ENCODE measurements at regions not wholly inside any gene's neighbourhood (a gene's known extent, or its start where the extent isn't known, plus 50 kb on each side); places are given as distances from the start of the nearest gene placed in this dataset.

DNA sequence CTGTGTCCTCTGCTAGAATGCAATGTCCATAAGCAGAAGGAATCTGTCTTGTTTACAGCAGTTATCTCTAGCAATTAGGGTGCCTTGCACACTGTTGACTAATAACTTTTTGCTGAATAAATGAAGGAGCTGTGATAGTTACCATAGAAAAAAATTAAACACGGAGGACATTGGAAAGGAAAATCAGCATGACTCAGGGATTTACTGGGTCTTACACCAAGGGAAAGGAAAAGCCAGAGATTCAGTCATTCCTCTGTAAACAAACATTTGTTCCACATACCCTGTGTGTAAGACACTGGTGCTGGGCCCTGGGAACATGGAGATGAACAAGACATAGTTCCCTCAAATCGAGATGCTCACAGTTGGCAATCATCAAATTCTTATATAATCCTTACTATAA, 183.3 kb downstream of the PTGER3 start:
- TF ChIP-seq, protein P1, sequence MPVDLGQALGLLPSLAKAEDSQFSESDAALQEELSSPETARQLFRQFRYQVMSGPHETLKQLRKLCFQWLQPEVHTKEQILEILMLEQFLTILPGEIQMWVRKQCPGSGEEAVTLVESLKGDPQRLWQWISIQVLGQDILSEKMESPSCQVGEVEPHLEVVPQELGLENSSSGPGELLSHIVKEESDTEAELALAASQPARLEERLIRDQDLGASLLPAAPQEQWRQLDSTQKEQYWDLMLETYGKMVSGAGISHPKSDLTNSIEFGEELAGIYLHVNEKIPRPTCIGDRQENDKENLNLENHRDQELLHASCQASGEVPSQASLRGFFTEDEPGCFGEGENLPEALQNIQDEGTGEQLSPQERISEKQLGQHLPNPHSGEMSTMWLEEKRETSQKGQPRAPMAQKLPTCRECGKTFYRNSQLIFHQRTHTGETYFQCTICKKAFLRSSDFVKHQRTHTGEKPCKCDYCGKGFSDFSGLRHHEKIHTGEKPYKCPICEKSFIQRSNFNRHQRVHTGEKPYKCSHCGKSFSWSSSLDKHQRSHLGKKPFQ (CRISPR knock-in tag; IDR thresholded peaks at IDR 0.05; ENCODE audit: insufficient replicate concordance) = no peak
- no peak for TF ChIP-seq ZNF777 (CRISPR knock-in tag; IDR thresholded peaks at IDR 0.05)
- no peak for TF ChIP-seq SMC3 (IDR thresholded peaks at IDR 0.05; ENCODE audit: low read length)
- TF ChIP-seq SUZ12 (IDR thresholded peaks at IDR 0.05; ENCODE audit: low read depth, low read length) = no peak
- no peak for TF ChIP-seq AHR (CRISPR knock-in tag; IDR thresholded peaks at IDR 0.05)
- no peak for TF ChIP-seq TRIM24 (CRISPR knock-in tag; IDR thresholded peaks at IDR 0.05)
- TF ChIP-seq, protein P2, sequence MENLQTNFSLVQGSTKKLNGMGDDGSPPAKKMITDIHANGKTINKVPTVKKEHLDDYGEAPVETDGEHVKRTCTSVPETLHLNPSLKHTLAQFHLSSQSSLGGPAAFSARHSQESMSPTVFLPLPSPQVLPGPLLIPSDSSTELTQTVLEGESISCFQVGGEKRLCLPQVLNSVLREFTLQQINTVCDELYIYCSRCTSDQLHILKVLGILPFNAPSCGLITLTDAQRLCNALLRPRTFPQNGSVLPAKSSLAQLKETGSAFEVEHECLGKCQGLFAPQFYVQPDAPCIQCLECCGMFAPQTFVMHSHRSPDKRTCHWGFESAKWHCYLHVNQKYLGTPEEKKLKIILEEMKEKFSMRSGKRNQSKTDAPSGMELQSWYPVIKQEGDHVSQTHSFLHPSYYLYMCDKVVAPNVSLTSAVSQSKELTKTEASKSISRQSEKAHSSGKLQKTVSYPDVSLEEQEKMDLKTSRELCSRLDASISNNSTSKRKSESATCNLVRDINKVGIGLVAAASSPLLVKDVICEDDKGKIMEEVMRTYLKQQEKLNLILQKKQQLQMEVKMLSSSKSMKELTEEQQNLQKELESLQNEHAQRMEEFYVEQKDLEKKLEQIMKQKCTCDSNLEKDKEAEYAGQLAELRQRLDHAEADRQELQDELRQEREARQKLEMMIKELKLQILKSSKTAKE (CRISPR knock-in tag; IDR thresholded peaks at IDR 0.05; ENCODE audit: borderline replicate concordance) = no peak
- TF ChIP-seq, protein P3, sequence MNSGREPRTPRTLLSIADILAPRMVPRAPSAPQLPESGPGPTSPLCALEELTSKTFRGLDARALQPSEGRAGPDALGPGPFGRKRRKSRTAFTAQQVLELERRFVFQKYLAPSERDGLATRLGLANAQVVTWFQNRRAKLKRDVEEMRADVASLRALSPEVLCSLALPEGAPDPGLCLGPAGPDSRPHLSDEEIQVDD (CRISPR knock-in tag; IDR thresholded peaks at IDR 0.05; ENCODE audit: borderline replicate concordance) = no peak
- no peak for TF ChIP-seq ELF4 (CRISPR knock-in tag; IDR thresholded peaks at IDR 0.05; ENCODE audit: borderline replicate concordance)
- no peak for TF ChIP-seq POLR2A (IDR thresholded peaks at IDR 0.05; ENCODE audit: insufficient read depth in 1 of 2, low read depth in 2 of 2, low read length in 2 of 2)
- TF ChIP-seq EEA1 (CRISPR knock-in tag; IDR thresholded peaks at IDR 0.05; ENCODE audit: borderline replicate concordance) = no peak
- no peak for TF ChIP-seq SP1 (IDR thresholded peaks at IDR 0.05)
- no peak for TF ChIP-seq SP1 (CRISPR knock-in tag; IDR thresholded peaks at IDR 0.05)
